ENCODE measurements at regions not wholly inside any gene's neighbourhood (a gene's known extent, or its start where the extent isn't known, plus 50 kb on each side); places are given as distances from the start of the nearest gene placed in this dataset.

GRCh38 chr5:93281980-93282772 lies 298.8 kb downstream of the NR2F1-AS1 start:
- H3K36me3 Mint-ChIP-seq (ENCODE audit: low read depth): peaks cover 10% of the 10 kb centered on the region
- DNase-seq (ENCODE audit: low spot score) (no peak), ATAC-seq (no peak)
- Histone ChIP-seq H2AFZ (no peak overlapping the region), H3K36me3 (ENCODE audit: insufficient read depth) (peaks cover 5% of the 10 kb centered on the region; the same call in 1 of the 2 replicates), H3K4me1 (ENCODE audit: insufficient read depth) (no peaks in the 10 kb centered on the region), H3F3A (replicated peaks; ENCODE audit: low read depth) (no peaks in the 10 kb centered on the region), H3K4me2 (no peak overlapping the region), H3K9me2 (ENCODE audit: insufficient read depth) (no peaks in the 10 kb centered on the region), H3K4me3 (no peak overlapping the region), H3K27me3 (ENCODE audit: insufficient read depth) (no peaks in the 10 kb centered on the region), H4K20me1 (replicated peaks; ENCODE audit: insufficient read depth) (no peaks in the 10 kb centered on the region), H3K79me2 (replicated peaks; ENCODE audit: insufficient read depth) (no peaks in the 10 kb centered on the region), H3K27ac (ENCODE audit: low read depth) (no peak overlapping the region)
- TF ChIP-seq POLR2AphosphoS5 (IDR thresholded peaks at IDR 0.05; ENCODE audit: low read depth) (no peak), JUNB (IDR thresholded peaks at IDR 0.05; ENCODE audit: unreplicated experiment) (no peak), CTCF (conservative IDR thresholded peaks at IDR 0.05; ENCODE audit: low read depth in 2 of 2) (no peak), NANOG (IDR thresholded peaks at IDR 0.05; ENCODE audit: borderline replicate concordance) (no peak), EZH2phosphoT487 (IDR thresholded peaks at IDR 0.05; ENCODE audit: unreplicated experiment) (no peak), CREB1 (CRISPR knock-in tag; IDR thresholded peaks at IDR 0.05; ENCODE audit: low read depth) (no peak), EZH2 (IDR thresholded peaks at IDR 0.05; ENCODE audit: low read depth, unreplicated experiment) (no peak), STAT1 (IDR thresholded peaks at IDR 0.05; ENCODE audit: unreplicated experiment) (no peak), ZNF114 (CRISPR knock-in tag; IDR thresholded peaks at IDR 0.05) (no peak), ZNF331 (CRISPR knock-in tag; IDR thresholded peaks at IDR 0.05; ENCODE audit: low read depth) (no peak), REST (IDR thresholded peaks at IDR 0.05; ENCODE audit: unreplicated experiment) (no peak)
- TF ChIP-seq, protein P1, sequence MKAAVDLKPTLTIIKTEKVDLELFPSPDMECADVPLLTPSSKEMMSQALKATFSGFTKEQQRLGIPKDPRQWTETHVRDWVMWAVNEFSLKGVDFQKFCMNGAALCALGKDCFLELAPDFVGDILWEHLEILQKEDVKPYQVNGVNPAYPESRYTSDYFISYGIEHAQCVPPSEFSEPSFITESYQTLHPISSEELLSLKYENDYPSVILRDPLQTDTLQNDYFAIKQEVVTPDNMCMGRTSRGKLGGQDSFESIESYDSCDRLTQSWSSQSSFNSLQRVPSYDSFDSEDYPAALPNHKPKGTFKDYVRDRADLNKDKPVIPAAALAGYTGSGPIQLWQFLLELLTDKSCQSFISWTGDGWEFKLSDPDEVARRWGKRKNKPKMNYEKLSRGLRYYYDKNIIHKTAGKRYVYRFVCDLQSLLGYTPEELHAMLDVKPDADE (IDR thresholded peaks at IDR 0.05): no peak
- TF ChIP-seq, protein P2, sequence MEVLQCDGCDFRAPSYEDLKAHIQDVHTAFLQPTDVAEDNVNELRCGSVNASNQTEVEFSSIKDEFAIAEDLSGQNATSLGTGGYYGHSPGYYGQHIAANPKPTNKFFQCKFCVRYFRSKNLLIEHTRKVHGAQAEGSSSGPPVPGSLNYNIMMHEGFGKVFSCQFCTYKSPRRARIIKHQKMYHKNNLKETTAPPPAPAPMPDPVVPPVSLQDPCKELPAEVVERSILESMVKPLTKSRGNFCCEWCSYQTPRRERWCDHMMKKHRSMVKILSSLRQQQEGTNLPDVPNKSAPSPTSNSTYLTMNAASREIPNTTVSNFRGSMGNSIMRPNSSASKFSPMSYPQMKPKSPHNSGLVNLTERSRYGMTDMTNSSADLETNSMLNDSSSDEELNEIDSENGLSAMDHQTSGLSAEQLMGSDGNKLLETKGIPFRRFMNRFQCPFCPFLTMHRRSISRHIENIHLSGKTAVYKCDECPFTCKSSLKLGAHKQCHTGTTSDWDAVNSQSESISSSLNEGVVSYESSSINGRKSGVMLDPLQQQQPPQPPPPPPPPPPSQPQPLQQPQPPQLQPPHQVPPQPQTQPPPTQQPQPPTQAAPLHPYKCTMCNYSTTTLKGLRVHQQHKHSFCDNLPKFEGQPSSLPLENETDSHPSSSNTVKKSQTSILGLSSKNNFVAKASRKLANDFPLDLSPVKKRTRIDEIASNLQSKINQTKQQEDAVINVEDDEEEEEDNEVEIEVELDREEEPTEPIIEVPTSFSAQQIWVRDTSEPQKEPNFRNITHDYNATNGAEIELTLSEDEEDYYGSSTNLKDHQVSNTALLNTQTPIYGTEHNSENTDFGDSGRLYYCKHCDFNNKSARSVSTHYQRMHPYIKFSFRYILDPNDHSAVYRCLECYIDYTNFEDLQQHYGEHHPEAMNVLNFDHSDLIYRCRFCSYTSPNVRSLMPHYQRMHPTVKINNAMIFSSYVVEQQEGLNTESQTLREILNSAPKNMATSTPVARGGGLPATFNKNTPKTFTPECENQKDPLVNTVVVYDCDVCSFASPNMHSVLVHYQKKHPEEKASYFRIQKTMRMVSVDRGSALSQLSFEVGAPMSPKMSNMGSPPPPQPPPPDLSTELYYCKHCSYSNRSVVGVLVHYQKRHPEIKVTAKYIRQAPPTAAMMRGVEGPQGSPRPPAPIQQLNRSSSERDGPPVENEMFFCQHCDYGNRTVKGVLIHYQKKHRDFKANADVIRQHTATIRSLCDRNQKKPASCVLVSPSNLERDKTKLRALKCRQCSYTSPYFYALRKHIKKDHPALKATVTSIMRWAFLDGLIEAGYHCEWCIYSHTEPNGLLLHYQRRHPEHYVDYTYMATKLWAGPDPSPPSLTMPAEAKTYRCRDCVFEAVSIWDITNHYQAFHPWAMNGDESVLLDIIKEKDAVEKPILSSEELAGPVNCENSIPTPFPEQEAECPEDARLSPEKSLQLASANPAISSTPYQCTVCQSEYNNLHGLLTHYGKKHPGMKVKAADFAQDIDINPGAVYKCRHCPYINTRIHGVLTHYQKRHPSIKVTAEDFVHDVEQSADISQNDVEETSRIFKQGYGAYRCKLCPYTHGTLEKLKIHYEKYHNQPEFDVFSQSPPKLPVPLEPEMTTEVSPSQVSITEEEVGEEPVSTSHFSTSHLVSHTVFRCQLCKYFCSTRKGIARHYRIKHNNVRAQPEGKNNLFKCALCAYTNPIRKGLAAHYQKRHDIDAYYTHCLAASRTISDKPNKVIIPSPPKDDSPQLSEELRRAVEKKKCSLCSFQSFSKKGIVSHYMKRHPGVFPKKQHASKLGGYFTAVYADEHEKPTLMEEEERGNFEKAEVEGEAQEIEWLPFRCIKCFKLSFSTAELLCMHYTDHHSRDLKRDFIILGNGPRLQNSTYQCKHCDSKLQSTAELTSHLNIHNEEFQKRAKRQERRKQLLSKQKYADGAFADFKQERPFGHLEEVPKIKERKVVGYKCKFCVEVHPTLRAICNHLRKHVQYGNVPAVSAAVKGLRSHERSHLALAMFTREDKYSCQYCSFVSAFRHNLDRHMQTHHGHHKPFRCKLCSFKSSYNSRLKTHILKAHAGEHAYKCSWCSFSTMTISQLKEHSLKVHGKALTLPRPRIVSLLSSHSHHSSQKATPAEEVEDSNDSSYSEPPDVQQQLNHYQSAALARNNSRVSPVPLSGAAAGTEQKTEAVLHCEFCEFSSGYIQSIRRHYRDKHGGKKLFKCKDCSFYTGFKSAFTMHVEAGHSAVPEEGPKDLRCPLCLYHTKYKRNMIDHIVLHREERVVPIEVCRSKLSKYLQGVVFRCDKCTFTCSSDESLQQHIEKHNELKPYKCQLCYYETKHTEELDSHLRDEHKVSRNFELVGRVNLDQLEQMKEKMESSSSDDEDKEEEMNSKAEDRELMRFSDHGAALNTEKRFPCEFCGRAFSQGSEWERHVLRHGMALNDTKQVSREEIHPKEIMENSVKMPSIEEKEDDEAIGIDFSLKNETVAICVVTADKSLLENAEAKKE (CRISPR knock-in tag; IDR thresholded peaks at IDR 0.05): no peak
- H3K27ac Mint-ChIP-seq: no peak overlapping the region
- H3K4me3 Mint-ChIP-seq: no peak overlapping the region
- peaks cover 10% of the 10 kb centered on the region for H3K9me3 Mint-ChIP-seq
- no peaks in the 10 kb centered on the region for H3K4me1 Mint-ChIP-seq
- H3K27me3 Mint-ChIP-seq (ENCODE audit: insufficient read depth, low read depth, poor library complexity): peaks cover 3% of the 10 kb centered on the region

Data from GM23338 (cell line).